ENCODE measurements at regions not wholly inside any gene's neighbourhood (a gene's known extent, or its start where the extent isn't known, plus 50 kb on each side); places are given as distances from the start of the nearest gene placed in this dataset.

DNA sequence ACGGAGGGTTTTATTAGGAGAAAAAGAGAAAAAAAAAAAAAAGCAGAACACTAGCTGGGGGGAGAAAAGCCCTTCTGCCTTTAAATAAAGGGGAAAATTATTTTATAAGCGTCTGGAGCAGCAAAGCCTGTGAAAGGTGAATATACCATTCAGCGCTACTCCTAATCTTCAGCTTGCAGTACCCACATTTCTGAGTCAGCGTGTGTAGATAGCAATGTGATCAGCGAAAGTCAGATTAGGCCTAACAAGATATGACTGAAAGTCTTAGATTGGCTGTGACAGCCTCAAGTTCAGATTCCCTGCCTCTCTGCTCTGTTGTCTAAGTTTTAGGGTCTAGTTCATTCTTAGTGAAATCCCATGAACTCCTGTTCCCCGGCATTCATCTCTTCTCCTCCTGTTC, 279.5 kb downstream of the TMEM114 start:
- H3K27ac ChIP-seq = no peak overlapping the region
- TF ChIP-seq, protein P1, sequence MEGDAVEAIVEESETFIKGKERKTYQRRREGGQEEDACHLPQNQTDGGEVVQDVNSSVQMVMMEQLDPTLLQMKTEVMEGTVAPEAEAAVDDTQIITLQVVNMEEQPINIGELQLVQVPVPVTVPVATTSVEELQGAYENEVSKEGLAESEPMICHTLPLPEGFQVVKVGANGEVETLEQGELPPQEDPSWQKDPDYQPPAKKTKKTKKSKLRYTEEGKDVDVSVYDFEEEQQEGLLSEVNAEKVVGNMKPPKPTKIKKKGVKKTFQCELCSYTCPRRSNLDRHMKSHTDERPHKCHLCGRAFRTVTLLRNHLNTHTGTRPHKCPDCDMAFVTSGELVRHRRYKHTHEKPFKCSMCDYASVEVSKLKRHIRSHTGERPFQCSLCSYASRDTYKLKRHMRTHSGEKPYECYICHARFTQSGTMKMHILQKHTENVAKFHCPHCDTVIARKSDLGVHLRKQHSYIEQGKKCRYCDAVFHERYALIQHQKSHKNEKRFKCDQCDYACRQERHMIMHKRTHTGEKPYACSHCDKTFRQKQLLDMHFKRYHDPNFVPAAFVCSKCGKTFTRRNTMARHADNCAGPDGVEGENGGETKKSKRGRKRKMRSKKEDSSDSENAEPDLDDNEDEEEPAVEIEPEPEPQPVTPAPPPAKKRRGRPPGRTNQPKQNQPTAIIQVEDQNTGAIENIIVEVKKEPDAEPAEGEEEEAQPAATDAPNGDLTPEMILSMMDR (conservative IDR thresholded peaks at IDR 0.05) = no peak

DNA sequence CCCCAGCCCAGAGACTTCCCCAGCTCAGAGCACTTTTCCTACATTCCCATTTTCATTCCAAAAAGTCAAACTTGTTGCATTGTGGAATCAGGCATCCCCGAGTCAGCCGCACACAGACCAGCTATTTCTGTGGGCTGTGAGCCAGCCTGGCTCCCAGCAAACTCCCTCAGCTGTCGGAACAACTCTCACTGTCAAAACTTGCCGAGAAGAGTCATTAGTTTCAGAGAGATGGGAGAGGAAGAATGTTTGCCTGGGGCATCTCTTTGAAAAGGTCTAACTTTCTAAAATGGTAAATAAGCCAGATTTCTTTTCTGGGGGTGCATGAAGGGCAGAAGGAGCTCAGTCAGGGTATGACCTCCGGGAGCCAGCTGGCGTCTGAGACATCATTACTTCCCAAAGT, 280.0 kb downstream of the TMEM114 start:
- H3K27ac ChIP-seq = no peak overlapping the region
- TF ChIP-seq, protein P1 (conservative IDR thresholded peaks at IDR 0.05) = no peak

DNA sequence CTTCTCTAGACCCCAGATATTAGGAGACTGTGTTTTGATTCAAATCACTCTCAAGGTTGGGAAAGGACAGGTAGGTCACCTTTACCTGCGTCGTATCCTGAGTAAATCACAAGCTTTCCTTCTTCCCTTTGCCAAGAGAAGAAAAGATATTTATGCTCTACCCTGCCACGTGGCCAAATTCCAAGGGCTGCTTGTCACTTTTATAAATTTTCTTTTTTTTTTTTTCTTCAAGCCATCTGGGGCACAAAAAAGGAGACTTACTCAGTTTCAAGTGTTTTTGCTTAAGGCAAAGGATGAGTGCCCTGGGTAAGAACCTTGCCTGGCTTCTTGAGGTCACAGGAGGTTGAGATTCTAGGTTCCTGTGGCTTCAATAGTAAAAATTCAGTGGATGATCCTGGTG, 285.1 kb downstream of the TMEM114 start:
- TF ChIP-seq, protein P1 (conservative IDR thresholded peaks at IDR 0.05) = no peak
- H3K27ac ChIP-seq = no peak overlapping the region

DNA sequence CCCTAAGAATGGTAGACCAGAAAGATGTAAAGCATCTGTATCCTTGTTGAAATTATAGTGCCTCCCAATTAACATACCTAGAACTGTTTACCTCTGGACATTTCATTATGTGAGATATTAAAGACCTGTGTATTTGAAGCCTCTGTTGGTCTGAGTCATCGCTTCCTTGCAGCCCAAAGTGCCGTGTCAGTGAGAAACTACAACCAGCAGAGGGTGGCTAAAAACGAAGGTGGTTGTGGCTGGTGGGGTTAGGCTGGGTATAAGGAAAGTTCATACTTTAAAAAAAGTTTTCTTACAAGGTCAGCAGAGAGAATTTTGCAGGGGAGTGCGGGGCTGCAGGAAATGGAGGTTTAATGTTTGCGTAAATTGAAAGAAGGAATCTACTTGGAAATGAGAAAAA, 290.7 kb downstream of the TMEM114 start:
- TF ChIP-seq, protein P1 (conservative IDR thresholded peaks at IDR 0.05) = no peak
- no peak overlapping the region for H3K27ac ChIP-seq

DNA sequence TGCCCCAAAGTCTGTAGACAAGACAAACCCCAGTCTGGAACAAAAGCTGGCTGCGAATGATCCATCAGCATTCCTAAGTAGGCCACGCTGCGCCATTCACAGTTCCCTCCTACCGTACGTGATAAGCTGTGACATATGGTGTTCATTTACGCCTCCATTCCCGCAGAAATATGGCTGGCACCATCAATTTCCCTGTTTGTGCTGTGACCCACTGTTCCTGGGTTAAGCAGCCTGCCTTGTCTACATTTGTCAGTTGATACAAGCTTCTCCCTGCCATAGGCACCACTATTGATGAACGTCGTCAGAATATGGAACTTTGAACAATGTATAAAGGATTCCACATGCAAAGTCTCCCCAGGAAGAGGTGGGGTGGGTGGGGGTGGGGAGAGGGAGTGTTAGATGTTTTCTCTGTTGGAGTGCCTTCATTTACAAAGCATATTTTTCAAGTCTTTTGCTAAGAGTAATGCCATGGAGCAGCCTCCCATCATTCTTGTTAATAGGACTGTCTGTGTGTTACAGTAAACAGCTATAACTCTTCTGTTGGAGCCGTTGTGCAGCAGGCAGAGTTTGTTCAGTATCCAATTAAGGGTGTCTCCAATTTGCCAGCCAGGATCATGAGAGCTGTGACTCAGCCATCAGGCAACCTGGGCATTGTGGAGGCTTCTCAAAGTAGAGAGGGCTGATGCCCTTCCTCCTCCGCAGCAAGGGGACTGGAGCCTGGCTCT, 294.6 kb downstream of the TMEM114 start:
- TF ChIP-seq, protein P1 (conservative IDR thresholded peaks at IDR 0.05) = no peak

DNA sequence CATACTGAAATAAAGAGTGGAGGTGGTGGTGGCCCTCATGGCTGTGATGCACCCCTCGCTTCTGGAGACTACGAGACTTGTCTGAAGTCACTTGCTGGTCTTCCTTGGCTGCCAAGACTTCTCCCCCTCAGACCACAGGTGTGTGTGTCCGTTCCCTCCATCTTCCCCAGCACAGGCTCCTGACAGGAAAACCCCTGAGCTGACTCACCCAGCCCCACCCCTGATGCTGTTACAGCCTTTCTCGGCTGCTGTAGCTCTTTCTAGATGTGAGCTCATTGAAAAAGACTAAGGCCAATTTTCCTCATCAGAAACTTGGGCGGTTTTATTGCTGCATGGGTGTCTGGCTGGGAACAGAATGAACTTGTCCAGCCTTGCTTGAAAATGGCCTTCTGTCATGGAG, 296.9 kb downstream of the TMEM114 start:
- no peak overlapping the region for H3K27ac ChIP-seq
- TF ChIP-seq, protein P1 (conservative IDR thresholded peaks at IDR 0.05) = no peak

More for the DNA sequence above, 294.6 kb downstream of the TMEM114 start:
- H3K27ac ChIP-seq = no peak overlapping the region

DNA sequence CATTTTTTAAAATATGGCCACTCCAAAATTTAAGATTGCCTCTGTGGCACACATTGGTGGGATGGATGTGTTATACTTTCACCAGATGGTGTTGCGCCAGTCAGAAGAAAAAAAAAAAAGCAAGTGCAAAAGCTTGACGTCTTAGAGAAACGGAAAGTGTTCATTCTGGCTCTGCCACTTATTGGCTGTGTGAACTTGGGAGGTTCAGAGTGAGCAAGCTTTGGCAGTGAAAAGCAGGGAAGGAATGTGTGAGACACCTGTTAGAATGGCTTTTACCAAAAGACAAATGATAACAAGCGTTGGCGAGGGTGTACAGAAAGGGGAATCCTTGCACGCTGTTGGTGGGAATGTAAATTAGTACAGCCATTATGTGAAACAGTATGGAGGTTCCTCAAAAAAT, 298.0 kb downstream of the TMEM114 start:
- TF ChIP-seq, protein P1 (conservative IDR thresholded peaks at IDR 0.05) = no peak
- no peak overlapping the region for H3K27ac ChIP-seq
